Progenitor cell of endocrine pancreas (in vitro differentiated cells): ENCODE measurements at regions not wholly inside any gene's neighbourhood (a gene's known extent, or its start where the extent isn't known, plus 50 kb on each side); places are given as distances from the start of the nearest gene placed in this dataset.

ENCODE experiments used
- DNase-seq: peaks from one replicate; pipeline ENCODE4 v3.0.0; 2021; ENCODE audit warnings: low spot score; ENCODE audit not compliant: unreplicated experiment
- H3K27ac Mint-ChIP-seq: 2 replicates; pipeline ENCODE4 v1.8.0; 2021; ENCODE audit warnings: mild to moderate bottlenecking, moderate library complexity, mixed read lengths
- H3K27me3 Mint-ChIP-seq: 2 replicates; pipeline ENCODE4 v1.8.0; 2021; ENCODE audit warnings: mixed read lengths
- H3K36me3 Mint-ChIP-seq: 2 replicates; pipeline ENCODE4 v1.8.0; 2022; ENCODE audit warnings: mixed read lengths; ENCODE audit not compliant: insufficient read depth
- H3K4me1 Mint-ChIP-seq: 2 replicates; pipeline ENCODE4 v1.8.0; 2021; ENCODE audit warnings: low read depth, mixed read lengths
- H3K4me3 Mint-ChIP-seq: 2 replicates; pipeline ENCODE4 v1.8.0; 2021; ENCODE audit warnings: low read depth, mild to moderate bottlenecking, moderate library complexity, mixed read lengths
- H3K9me3 Mint-ChIP-seq: 2 replicates; pipeline ENCODE4 v1.8.0; 2021; ENCODE audit warnings: low read depth, mixed read lengths
- CTCF ChIP-seq: fragments of 200-600 bp; sonication (generic); IDR thresholded peaks from one replicate; pipeline ENCODE4 v1.5.0; 2021; ENCODE audit warnings: antibody characterized with exemption, mild to moderate bottlenecking; ENCODE audit not compliant: unreplicated experiment

DNA sequence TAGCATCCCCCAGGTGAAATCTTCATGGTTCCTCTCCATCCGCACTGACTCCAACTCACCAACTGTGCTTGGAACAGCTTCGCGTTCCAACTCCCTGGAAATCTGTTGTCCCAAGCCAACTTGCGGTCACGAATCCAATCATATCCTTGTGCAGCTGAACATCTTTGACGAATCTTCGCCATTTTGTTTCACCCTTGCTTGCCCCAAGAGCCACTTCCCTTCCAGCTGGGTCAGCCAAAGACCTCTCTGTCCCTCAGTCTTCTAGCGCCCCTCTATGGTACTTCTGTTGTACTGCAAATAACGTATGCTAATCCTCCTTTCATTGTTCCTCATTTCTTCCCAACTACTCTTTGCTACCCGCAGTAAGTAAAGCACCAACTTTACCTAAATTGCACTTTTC, 61.0 kb upstream of the TARS1 start:
- Mint-ChIP-seq H3K36me3 (no peaks in the 10 kb centered on the region), H3K27ac (no peak overlapping the region), H3K4me1 (no peaks in the 10 kb centered on the region), H3K27me3 (no peaks in the 10 kb centered on the region), H3K4me3 (no peak overlapping the region), H3K9me3 (peaks cover 18% of the 10 kb centered on the region)
- DNase-seq = no peak
- TF ChIP-seq CTCF = peak; percentile 51

DNA sequence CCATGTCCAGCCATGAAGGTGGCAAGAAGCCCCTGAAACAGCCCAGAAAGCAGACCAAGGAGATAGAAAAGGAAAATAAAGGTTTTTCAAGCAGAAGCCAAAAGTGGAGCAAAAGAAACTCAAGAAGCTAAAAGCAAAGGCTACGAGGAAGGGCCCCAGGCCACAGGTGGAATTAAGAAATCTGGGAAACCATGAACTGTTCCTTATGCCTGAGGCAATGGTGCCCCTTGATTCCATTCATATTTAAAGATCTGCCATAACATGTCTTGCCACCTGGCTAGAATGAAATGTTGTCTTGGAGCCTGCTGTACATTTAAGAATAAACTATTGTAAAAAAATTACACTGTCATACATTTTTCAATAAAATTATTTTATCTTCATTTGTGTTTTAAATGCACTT, 59.5 kb upstream of the TARS1 start:
- Mint-ChIP-seq H3K27ac (no peak overlapping the region), H3K9me3 (peaks cover 30% of the 10 kb centered on the region), H3K27me3 (no peaks in the 10 kb centered on the region), H3K36me3 (peaks cover 1% of the 10 kb centered on the region), H3K4me1 (no peaks in the 10 kb centered on the region), H3K4me3 (no peak overlapping the region)
- DNase-seq = no peak
- no peak for TF ChIP-seq CTCF
